MCF 10A (cell line): ENCODE measurements at regions not wholly inside any gene's neighbourhood (a gene's known extent, or its start where the extent isn't known, plus 50 kb on each side); places are given as distances from the start of the nearest gene placed in this dataset.

Experiments
- BruUV-seq: library from RNA; stranded (reverse); fragments of 400-500 nt; replicated peaks from 2 replicates; lab custom pipeline; 2021; lab: Mats Ljungman, UMichigan
- CTCF ChIA-PET: fragments of 300-600 bp; sonication (Branson Sonifier 250); formaldehyde crosslinking; extraction: SDS; loops from one replicate; lab custom pipeline; 2021; ENCODE audit warnings: antibody characterized with exemption, inconsistent platforms; lab: Yijun Ruan, JAX
- POLR2A ChIA-PET: fragments of 300-600, 350-650 bp; sonication (Branson Sonifier 250); formaldehyde crosslinking; extraction: SDS; loops from one replicate; lab custom pipeline; 2020; ENCODE audit warnings: antibody characterized with exemption, inconsistent platforms; lab: Yijun Ruan, JAX
- DNase-seq: peaks from one replicate; pipeline ENCODE4 v3.0.0-alpha.2; 2018; ENCODE audit not compliant: unreplicated experiment
- H3K27ac Mint-ChIP-seq: one replicate; pipeline ENCODE4 v1.8.0; 2022; ENCODE audit warnings: mild to moderate bottlenecking, low read depth, mixed read lengths; ENCODE audit not compliant: unreplicated experiment
- H3K27me3 Mint-ChIP-seq: one replicate; pipeline ENCODE4 v1.8.0; 2022; ENCODE audit warnings: mixed read lengths; ENCODE audit not compliant: insufficient read depth, unreplicated experiment
- H3K36me3 Mint-ChIP-seq: one replicate; pipeline ENCODE4 v1.8.0; 2022; ENCODE audit warnings: mild to moderate bottlenecking, moderate library complexity, mixed read lengths; ENCODE audit not compliant: insufficient read depth, unreplicated experiment
- H3K4me1 Mint-ChIP-seq: one replicate; pipeline ENCODE4 v1.8.0; 2022; ENCODE audit warnings: mixed read lengths; ENCODE audit not compliant: insufficient read depth, unreplicated experiment
- H3K4me3 Mint-ChIP-seq: one replicate; pipeline ENCODE4 v1.8.0; 2022; ENCODE audit warnings: mild to moderate bottlenecking, moderate library complexity, mixed read lengths; ENCODE audit not compliant: unreplicated experiment
- H3K9me3 Mint-ChIP-seq: one replicate; pipeline ENCODE4 v1.8.0; 2022; ENCODE audit warnings: mixed read lengths; ENCODE audit not compliant: unreplicated experiment
- intact Hi-C: fragments of 100-400 bp; cut with micrococcal nuclease; formaldehyde crosslinking; loops from 2 replicates; pipeline ENCODE4 v1.14.1; 2022
- TF ChIP-seq, protein P1 (sequence below): fragments of 200-600 bp; IDR thresholded peaks from one replicate; pipeline ENCODE4 v1.8.0; 2022; ENCODE audit warnings: antibody characterized with exemption, mild to moderate bottlenecking; ENCODE audit not compliant: unreplicated experiment

DNA sequence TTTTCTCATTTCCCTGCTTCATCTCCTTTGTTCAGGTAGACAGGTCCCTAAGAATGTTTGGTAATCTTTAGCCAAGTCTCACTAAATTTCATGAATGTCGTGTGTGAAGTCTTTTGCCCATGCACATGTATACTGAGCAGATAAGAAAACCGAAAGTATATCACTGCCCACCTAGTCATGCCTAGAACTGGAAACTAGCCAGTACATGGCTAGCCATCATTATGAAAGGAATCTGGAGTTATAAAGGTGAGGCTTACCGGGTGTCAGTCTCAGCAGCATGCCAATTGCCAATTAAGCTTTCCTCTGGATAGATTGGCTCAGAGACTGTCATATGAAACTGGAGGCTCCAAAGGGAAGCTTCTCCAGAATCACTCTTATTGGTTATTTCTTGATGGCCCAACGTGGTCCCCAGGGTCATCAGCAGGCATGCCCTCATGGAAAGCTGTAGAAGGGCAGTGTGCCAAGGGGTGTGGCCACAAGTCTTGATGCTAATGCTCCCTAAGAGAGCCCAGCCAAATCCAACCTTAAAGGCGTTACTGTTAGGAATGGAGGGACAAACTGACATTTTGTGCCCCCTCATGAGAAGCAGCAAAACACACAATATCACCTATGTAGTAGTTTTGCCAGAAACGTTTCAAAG lies 307.3 kb upstream of the PIK3R1 start:
- Mint-ChIP-seq H3K27ac (no peak overlapping the region), H3K27me3 (no peaks in the 10 kb centered on the region), H3K36me3 (no peaks in the 10 kb centered on the region), H3K9me3 (no peaks in the 10 kb centered on the region), H3K4me3 (no peak overlapping the region), H3K4me1 (no peaks in the 10 kb centered on the region)
- no TSS peak for BruUV-seq
- DNase-seq: no peak
- POLR2A ChIA-PET: interaction anchor here (1.1 kb wide), 1 partner anchor 11 kb away, joined by 3 read pairs; no protein-coding TSS in a partner anchor
- intact Hi-C loops: no loop called here
- TF ChIP-seq, protein P1, sequence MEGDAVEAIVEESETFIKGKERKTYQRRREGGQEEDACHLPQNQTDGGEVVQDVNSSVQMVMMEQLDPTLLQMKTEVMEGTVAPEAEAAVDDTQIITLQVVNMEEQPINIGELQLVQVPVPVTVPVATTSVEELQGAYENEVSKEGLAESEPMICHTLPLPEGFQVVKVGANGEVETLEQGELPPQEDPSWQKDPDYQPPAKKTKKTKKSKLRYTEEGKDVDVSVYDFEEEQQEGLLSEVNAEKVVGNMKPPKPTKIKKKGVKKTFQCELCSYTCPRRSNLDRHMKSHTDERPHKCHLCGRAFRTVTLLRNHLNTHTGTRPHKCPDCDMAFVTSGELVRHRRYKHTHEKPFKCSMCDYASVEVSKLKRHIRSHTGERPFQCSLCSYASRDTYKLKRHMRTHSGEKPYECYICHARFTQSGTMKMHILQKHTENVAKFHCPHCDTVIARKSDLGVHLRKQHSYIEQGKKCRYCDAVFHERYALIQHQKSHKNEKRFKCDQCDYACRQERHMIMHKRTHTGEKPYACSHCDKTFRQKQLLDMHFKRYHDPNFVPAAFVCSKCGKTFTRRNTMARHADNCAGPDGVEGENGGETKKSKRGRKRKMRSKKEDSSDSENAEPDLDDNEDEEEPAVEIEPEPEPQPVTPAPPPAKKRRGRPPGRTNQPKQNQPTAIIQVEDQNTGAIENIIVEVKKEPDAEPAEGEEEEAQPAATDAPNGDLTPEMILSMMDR: no peak
- CTCF ChIA-PET: no interaction called here

DNA sequence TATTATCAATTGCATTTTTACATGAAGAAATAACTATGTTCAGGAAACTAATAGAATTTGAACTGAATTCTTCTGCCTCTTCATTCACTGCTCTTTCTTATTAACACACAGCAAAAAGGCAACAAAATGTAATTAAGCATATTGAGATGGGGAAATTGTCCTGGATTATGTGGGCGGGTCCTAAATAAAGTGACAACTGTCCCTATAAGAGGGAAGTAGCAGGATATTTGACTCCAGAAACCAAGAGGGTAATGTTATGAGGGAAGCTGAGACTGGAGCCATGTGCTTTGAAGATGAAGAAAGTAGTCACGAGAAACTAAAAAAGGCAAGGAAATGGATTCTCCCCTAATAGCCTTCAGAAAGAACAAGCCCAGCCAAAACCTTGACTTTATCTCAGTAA lies 311.2 kb upstream of the PIK3R1 start:
- BruUV-seq: no TSS peak
- TF ChIP-seq, protein P1: no peak
- no peaks in the 10 kb centered on the region for H3K27me3 Mint-ChIP-seq
- POLR2A ChIA-PET: interaction anchor here (1.1 to 1.2 kb wide), 2 partner anchors 99 to 313 kb away, joined by 4 to 5 read pairs; no protein-coding TSS in a partner anchor
- intact Hi-C loops: no loop called here
- no peaks in the 10 kb centered on the region for H3K36me3 Mint-ChIP-seq
- no peak for DNase-seq
- CTCF ChIA-PET: interaction anchor here (2.3 kb wide), 1 partner anchor 12 kb away, joined by 8 read pairs; no protein-coding TSS in a partner anchor
- H3K4me3 Mint-ChIP-seq: no peak overlapping the region
- H3K27ac Mint-ChIP-seq: no peak overlapping the region
- peaks cover 12% of the 10 kb centered on the region for H3K4me1 Mint-ChIP-seq
- H3K9me3 Mint-ChIP-seq: no peaks in the 10 kb centered on the region

DNA sequence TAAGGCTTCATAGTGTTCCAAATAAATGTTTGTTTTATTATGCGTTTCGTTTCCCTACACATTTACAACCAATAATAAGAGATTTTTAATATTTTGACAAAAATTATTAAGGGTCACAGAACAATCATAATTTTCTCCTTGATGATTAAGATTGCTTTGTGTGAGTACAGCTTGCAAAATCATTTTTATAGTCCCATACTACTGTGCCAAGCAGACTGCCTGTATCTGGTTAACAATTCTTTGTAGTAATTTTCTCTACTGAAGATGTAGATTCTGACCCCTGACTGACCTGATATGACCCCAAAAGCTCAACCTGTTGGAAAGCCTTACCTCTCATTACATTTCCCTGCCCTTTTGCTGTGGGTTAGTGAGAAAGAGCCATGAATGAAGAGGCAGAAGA lies 311.9 kb upstream of the PIK3R1 start:
- H3K4me1 Mint-ChIP-seq: peaks cover 13% of the 10 kb centered on the region
- no peaks in the 10 kb centered on the region for H3K36me3 Mint-ChIP-seq
- TF ChIP-seq, protein P1: no peak
- ChIA-PET CTCF (interaction anchor here (0.6 to 2.3 kb wide), 2 partner anchors 13 to 140 kb away, joined by 3 to 8 read pairs; no protein-coding TSS in a partner anchor), POLR2A (interaction anchor here (0.9 to 1.2 kb wide), 3 partner anchors 99 to 642 kb away, joined by 3 to 5 read pairs (median 4); no protein-coding TSS in a partner anchor)
- no peak overlapping the region for H3K27ac Mint-ChIP-seq
- H3K4me3 Mint-ChIP-seq: no peak overlapping the region
- no peaks in the 10 kb centered on the region for H3K9me3 Mint-ChIP-seq
- intact Hi-C loops: no loop called here
- H3K27me3 Mint-ChIP-seq: no peaks in the 10 kb centered on the region
- DNase-seq: no peak
- BruUV-seq: no TSS peak

DNA sequence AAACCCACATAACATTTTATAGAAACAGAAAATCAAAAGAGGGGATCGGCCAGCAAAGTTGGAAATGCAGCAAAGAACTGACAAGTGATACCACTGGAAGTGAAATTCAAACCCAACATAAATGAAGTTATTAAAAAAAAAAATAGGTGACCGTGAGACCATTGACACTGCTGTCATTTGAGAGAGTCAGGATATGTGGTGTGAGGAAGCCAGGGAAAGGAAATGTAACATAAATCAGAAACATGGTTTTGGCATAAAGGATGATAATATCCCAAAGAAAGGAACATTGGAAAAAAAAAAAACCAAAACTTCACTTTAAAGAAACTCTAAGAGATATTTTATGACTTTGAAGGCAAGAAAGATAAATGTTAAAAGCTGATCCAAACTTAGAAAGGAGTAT lies 312.4 kb upstream of the PIK3R1 start:
- BruUV-seq: no TSS peak
- Mint-ChIP-seq H3K27me3 (no peaks in the 10 kb centered on the region), H3K4me1 (peaks cover 18% of the 10 kb centered on the region), H3K36me3 (no peaks in the 10 kb centered on the region), H3K4me3 (no peak overlapping the region), H3K27ac (no peak overlapping the region), H3K9me3 (no peaks in the 10 kb centered on the region)
- intact Hi-C loops: no loop called here
- POLR2A ChIA-PET: interaction anchor here (0.9 to 1.2 kb wide), 3 partner anchors 100 to 641 kb away, joined by 3 to 5 read pairs (median 4); no protein-coding TSS in a partner anchor
- no peak for DNase-seq
- TF ChIP-seq, protein P1: no peak
- CTCF ChIA-PET: interaction anchor here (2.3 kb wide), 1 partner anchor 13 kb away, joined by 8 read pairs; no protein-coding TSS in a partner anchor
